Thyroid gland (tissue), 4 donors: ENCODE measurements at regions not wholly inside any gene's neighbourhood (a gene's known extent, or its start where the extent isn't known, plus 50 kb on each side); places are given as distances from the start of the nearest gene placed in this dataset.

Experiments
- DNase-seq, 2 donors: peaks; one replicate each; pipeline ENCODE4 v3.0.0-alpha.2; 2019
- H3K27ac ChIP-seq, 3 donors: fragments of 200-600 bp; sonication (generic); 1 replicate in 2 of 3; 2 replicates in 1 of 3; pipeline ENCODE4 v1.5.1; 2016 to 2019; ENCODE audit warnings: mild to moderate bottlenecking in 1 of 3, moderate library complexity in 1 of 3
- H3K27me3 ChIP-seq: fragments of 200-600 bp; sonication (generic); one replicate; pipeline ENCODE4 v1.5.1; 2019
- H3K36me3 ChIP-seq, 2 donors: fragments of 200-600 bp; sonication (generic); one replicate each; pipeline ENCODE4 v1.5.1; 2016 to 2019
- H3K4me1 ChIP-seq, 2 donors: fragments of 200-600 bp; sonication (generic); one replicate each; pipeline ENCODE4 v1.5.1; 2017 to 2019
- H3K4me3 ChIP-seq, 3 donors: fragments of 200-600 bp; sonication (generic); replicated peaks in 1 of 3; 1 replicate in 2 of 3; 2 replicates in 1 of 3; pipeline ENCODE4 v1.5.1; 2016; ENCODE audit warnings: mild to moderate bottlenecking in 1 of 3
- H3K9me3 ChIP-seq: fragments of 200-600 bp; sonication (generic); one replicate; pipeline ENCODE4 v1.5.1; 2017
- POLR2A ChIP-seq, 2 donors: fragments of 450-650 bp; IDR thresholded peaks; one replicate each; pipeline ENCODE4 v1.6.1; 2017; ENCODE audit warnings: antibody characterized with exemption in 2 of 2, mild to moderate bottlenecking in 2 of 2, moderate library complexity in 1 of 2
- WGBS, 2 donors: methylation state at CpG; one replicate each; pipeline ENCODE4 v1.1.5; 2017; 5-methylcytosine and 5-hydroxymethylcytosine counted together
- intact Hi-C: fragments of 100-400 bp; cut with DNase I; formaldehyde crosslinking; loops from one replicate; pipeline ENCODE4 v1.15.1; 2023
- TF ChIP-seq, protein P1 (sequence below), 6 experiments: fragments of 200-600 bp in 3 of 6; fragments of 450-650 bp in 3 of 6; sonication (generic) in 3 of 6; IDR thresholded peaks; one replicate each; pipeline ENCODE4 v1.5.1; 2016 to 2019; ENCODE audit warnings: antibody characterized with exemption in 6 of 6, mild to moderate bottlenecking in 2 of 6, inconsistent platforms in 1 of 6, moderate library complexity in 1 of 6

DNA sequence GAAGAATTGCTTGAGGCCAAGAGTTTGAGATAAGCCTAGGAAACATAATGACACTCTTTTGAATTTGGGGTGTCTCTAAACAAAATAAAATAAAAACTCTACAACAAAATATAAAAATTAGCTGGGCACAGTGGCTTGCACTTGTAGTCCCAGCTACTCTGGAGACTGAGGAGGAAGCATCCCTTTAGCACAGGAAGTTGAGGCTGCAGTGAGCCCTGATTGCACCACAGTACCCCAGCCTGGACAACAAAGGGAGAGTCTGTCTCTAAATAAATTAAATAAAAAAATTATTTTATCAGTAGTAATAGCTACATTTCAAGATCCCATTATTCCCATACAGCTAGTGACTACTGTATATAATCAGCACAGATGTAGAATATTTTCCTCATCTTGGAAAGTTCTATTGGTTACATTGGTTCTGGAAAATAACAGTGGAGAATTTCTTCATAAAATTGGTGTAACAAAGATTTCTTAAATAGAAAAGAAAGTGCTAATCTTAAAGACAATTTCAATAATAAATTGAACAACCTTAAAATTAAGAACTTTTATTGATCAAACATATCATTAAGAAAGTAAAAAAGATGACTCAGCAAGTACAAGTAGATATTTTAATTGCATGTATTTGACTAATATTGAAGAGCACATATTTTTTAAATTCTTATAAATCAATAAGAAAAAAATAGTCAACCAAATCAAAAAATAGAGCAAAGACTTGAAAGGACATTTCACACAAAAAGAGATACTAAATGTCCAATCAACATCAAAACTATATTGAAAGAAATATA is 90.4 kb upstream of the KYNU start:
- Histone ChIP-seq H3K36me3 (no peaks in the 10 kb centered on the region), H3K9me3 (peaks cover 6% of the 10 kb centered on the region), H3K27ac (no peak overlapping the region), H3K4me3 (no peak overlapping the region), H3K4me1 (no peaks in the 10 kb centered on the region), H3K27me3 (no peaks in the 10 kb centered on the region)
- intact Hi-C loops = no loop called here
- no peak for TF ChIP-seq POLR2A (IDR thresholded peaks at IDR 0.05)
- TF ChIP-seq, protein P1, sequence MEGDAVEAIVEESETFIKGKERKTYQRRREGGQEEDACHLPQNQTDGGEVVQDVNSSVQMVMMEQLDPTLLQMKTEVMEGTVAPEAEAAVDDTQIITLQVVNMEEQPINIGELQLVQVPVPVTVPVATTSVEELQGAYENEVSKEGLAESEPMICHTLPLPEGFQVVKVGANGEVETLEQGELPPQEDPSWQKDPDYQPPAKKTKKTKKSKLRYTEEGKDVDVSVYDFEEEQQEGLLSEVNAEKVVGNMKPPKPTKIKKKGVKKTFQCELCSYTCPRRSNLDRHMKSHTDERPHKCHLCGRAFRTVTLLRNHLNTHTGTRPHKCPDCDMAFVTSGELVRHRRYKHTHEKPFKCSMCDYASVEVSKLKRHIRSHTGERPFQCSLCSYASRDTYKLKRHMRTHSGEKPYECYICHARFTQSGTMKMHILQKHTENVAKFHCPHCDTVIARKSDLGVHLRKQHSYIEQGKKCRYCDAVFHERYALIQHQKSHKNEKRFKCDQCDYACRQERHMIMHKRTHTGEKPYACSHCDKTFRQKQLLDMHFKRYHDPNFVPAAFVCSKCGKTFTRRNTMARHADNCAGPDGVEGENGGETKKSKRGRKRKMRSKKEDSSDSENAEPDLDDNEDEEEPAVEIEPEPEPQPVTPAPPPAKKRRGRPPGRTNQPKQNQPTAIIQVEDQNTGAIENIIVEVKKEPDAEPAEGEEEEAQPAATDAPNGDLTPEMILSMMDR (IDR thresholded peaks at IDR 0.05) = no peak
- DNase-seq = no peak

DNA sequence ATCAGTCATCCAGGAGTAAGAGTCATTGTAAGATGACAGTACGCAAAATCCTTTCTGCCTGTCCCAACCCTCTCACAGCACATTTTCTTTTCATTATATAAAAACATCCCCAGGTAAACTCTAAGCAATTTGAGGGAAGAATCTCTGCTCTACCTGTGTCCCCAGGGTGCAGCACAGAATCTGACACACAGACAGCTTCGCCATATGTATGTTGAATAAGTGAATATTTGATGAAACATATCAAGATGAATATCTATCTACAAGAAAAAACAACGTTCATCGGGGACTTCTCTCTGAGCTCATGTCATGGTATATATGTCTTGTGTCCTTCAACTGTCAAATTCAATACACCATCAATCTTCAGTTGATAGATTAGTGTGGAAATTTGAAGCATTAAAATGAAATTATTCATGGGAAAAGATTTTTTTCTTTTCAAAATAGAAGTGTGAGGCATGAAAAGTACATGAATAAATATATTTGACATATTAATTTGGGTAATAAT is 94.5 kb upstream of the KYNU start:
- TF ChIP-seq, protein P1 (IDR thresholded peaks at IDR 0.05) = no peak
- no peak for TF ChIP-seq POLR2A (IDR thresholded peaks at IDR 0.05)
- Histone ChIP-seq H3K27me3 (no peaks in the 10 kb centered on the region), H3K4me1 (no peaks in the 10 kb centered on the region), H3K36me3 (no peaks in the 10 kb centered on the region), H3K4me3 (no peak overlapping the region), H3K9me3 (peaks cover 6% of the 10 kb centered on the region), H3K27ac (no peak overlapping the region)
- 92 to 95% methylated on average over 4 of the region's 4 CpGs for WGBS, 2 donors
- intact Hi-C loops = no loop called here
- no peak for DNase-seq

DNA sequence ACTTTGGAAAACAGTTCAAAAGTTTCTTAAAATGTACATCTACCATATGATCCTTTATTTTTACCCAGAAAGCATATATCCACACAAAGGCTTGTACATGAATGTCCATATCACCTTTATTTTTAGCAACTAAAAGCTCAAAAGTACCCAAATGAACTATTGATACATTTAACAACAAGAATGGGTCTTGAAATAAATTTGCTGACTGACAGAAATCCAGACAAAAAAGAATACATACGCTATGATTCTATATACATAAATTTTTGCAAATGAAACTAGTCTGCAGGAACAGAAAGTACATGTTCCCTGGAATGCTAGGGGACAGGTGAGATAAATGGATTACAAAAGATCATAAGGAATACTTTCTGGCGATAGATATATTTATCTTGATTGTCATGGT is 96.3 kb upstream of the KYNU start:
- intact Hi-C loops = no loop called here
- Histone ChIP-seq H3K4me3 (no peak overlapping the region), H3K27ac (no peak overlapping the region), H3K4me1 (no peaks in the 10 kb centered on the region), H3K36me3 (no peaks in the 10 kb centered on the region), H3K9me3 (peaks cover 6% of the 10 kb centered on the region), H3K27me3 (no peaks in the 10 kb centered on the region)
- TF ChIP-seq, protein P1 (IDR thresholded peaks at IDR 0.05) = no peak
- TF ChIP-seq POLR2A (IDR thresholded peaks at IDR 0.05) = no peak
- WGBS, 2 donors = 93 to 97% methylated on average over 2 of the region's 2 CpGs
- DNase-seq = no peak

DNA sequence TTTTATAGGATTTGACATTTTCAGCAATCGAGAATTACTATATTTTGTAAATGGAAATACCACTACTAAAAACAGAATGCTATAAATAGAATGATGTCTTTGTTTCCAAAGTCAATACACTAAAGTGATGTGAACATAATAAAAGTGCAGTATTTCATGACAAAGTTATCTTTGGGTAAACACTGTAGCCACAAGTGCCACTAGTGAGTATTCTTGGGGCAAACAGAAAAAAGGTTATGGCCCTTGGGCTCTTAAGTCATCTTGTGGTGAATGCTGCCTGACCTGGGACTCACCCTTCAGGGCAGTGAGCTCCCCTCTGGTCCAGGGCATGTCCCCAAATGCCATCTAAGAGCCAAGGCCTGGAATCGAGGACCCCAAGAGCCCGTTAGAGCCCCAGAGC is 99.2 kb upstream of the KYNU start:
- H3K4me1 ChIP-seq = no peaks in the 10 kb centered on the region
- H3K27ac ChIP-seq = no peak overlapping the region
- no peak for DNase-seq
- H3K9me3 ChIP-seq = no peaks in the 10 kb centered on the region
- H3K27me3 ChIP-seq = no peaks in the 10 kb centered on the region
- H3K4me3 ChIP-seq = no peak overlapping the region
- TF ChIP-seq, protein P1 (IDR thresholded peaks at IDR 0.05) = no peak
- TF ChIP-seq POLR2A (IDR thresholded peaks at IDR 0.05) = no peak
- WGBS, 2 donors = 80 to 88% methylated on average over 3 of the region's 3 CpGs
- no peaks in the 10 kb centered on the region for H3K36me3 ChIP-seq
- intact Hi-C loops = no loop called here

DNA sequence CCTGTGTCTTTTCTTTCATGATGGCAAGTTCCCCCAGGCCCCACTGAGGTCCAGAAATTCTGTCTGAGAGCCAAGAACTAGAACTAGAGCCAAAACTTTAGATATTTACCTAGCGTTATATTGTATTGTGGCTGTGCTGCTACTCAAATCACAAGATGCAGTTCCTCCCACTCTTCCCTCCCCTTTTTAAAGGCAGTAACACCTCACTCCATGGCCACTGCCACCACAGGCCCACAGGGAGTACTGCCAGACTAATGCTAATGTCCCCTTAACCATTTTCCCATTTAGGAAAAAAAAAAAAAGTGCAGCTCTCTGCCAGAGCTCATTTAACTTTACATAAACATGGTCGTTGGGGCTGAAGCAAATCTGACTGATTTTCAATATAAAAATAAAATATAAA is 99.7 kb upstream of the KYNU start:
- H3K4me3 ChIP-seq = no peak overlapping the region
- H3K27me3 ChIP-seq = no peaks in the 10 kb centered on the region
- intact Hi-C loops = no loop called here
- no peaks in the 10 kb centered on the region for H3K36me3 ChIP-seq
- H3K9me3 ChIP-seq = no peaks in the 10 kb centered on the region
- WGBS, 2 donors = 76 to 81% methylated on average over 2 of the region's 2 CpGs
- TF ChIP-seq, protein P1 (IDR thresholded peaks at IDR 0.05) = no peak
- no peak for TF ChIP-seq POLR2A (IDR thresholded peaks at IDR 0.05)
- H3K4me1 ChIP-seq = no peaks in the 10 kb centered on the region
- H3K27ac ChIP-seq = no peak overlapping the region
- DNase-seq = no peak
